ENCODE measurements at regions not wholly inside any gene's neighbourhood (a gene's known extent, or its start where the extent isn't known, plus 50 kb on each side); places are given as distances from the start of the nearest gene placed in this dataset.
"Not testable (repeated sequence)": the region's sequence is repeated elsewhere in the genome, so short reads cannot be mapped to it uniquely, and the experiment has no call there.

DNA sequence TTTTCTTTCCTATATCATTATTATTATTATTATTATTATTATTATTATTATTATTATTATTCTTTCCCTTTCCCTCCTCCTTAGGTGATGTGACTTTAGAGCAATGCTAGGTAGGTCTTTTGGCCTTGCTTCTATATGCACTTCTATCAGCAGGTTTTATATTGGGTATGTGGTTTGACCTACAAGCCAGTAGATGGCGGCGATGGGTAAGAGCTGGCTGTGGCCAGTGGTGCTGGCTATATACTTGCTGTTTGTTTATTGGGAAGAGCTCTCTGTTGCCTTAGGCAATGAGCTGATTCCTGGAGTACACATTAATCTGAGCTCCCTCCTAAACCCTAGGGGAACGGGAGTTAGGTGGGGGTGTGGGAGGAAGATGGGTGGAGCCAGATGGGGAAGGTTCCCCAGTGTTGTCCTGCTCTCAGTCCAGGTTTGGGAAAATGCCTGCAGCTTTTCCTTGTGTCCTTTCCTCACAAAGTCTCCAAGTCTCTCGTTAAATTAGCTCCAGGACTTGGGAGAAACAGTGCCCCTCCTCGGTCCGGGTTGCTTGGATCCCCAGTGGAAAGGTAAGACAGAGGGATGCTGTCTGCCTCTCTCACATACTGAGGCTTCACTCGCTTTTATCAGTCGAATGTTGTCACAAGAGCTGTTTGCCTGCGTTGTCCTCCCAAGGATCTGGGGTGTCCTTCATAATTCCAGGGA is 72.2 kb upstream of the HNRNPA1L2 start:
- TF ChIP-seq, protein P1, sequence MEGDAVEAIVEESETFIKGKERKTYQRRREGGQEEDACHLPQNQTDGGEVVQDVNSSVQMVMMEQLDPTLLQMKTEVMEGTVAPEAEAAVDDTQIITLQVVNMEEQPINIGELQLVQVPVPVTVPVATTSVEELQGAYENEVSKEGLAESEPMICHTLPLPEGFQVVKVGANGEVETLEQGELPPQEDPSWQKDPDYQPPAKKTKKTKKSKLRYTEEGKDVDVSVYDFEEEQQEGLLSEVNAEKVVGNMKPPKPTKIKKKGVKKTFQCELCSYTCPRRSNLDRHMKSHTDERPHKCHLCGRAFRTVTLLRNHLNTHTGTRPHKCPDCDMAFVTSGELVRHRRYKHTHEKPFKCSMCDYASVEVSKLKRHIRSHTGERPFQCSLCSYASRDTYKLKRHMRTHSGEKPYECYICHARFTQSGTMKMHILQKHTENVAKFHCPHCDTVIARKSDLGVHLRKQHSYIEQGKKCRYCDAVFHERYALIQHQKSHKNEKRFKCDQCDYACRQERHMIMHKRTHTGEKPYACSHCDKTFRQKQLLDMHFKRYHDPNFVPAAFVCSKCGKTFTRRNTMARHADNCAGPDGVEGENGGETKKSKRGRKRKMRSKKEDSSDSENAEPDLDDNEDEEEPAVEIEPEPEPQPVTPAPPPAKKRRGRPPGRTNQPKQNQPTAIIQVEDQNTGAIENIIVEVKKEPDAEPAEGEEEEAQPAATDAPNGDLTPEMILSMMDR (IDR thresholded peaks at IDR 0.05), result peak in 2 of 6 experiments; percentile 41 to 55
- TF ChIP-seq POLR2A (IDR thresholded peaks at IDR 0.05), result not testable (repeated sequence)

Data from thyroid gland (tissue), 4 donors.